ENCODE measurements at regions not wholly inside any gene's neighbourhood (a gene's known extent, or its start where the extent isn't known, plus 50 kb on each side); places are given as distances from the start of the nearest gene placed in this dataset.

DNA sequence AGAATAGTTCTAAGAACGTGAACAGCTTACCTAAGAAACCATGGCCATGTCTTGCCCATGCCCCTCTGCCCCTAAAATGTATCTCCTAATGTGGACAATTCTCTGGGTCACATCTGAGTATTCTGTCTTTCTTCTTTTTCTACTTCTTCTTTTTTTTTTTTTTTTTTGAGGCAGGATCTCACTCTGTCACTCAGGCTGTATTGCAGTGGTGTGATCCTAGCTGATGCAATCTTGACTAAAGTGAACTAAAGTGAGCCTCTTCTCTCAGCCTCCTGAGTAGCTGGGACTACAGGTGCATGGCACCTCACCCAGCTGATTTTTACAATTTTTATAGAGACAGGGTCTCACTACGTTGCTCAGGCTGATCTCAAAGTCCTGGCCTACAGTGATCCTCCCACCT, 204.8 kb upstream of the ZPLD1 start:
- DNase-seq (ENCODE audit: low read depth in 2 of 2) = no peak

DNA sequence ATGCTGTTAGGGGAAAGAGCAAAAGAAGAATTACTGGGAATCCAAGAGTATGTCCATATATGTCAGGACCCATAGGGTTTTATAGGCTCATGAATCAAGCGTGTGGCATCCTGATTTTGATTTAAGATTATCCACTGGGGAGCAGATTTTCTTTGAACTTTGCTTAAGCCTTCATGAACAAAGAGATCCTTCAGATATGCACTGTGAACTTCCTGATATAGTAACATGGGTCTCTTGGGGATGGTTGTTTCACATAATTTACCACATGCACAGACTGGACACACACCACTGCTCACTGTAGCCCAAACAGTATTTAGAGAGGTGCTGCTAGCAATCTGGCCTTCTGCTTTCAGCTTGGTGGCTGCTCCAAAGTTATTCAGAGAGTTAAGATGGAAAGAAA, 200.9 kb upstream of the ZPLD1 start:
- no peak for DNase-seq (ENCODE audit: low read depth in 2 of 2)

DNA sequence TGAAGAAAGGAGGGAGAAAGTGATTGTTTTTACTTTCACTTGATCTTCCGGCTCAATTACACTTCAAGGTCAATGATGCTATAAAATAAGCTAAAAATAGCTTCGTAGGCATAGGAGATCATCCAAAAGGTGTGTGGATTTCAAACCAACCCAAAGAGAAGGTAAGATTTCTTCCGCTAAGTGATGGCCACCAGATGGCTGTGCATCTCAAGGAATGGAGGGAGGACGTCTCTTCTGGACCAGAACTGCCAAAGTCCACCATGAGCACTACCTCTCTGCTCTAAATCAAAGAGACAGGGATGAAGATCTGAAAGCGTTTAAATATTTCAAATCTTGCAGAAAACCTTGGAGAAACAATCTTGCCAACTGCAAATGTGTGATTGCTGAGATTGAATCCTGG, 199.1 kb upstream of the ZPLD1 start:
- no peak for DNase-seq (ENCODE audit: low read depth in 2 of 2)

DNA sequence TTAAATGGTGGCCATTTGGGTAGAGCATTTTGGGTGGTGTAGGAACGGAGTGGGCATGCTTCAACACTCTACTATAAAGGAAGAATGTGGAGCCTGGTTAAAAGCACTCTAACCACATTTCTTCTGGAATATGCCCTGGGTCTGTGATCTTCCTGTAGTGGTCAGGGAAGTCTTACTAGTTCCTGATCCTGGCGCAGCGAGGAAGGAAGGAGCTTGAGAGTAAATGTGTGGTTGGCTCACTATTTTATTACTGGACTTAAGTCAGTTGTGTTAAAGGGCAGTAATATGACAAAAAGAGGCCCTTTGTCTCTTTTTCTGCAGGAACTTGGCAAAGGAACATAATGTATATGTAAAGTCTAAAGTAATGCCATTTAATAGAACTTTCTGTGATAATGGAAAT, 197.6 kb upstream of the ZPLD1 start:
- no peak for DNase-seq (ENCODE audit: low read depth in 2 of 2)

DNA sequence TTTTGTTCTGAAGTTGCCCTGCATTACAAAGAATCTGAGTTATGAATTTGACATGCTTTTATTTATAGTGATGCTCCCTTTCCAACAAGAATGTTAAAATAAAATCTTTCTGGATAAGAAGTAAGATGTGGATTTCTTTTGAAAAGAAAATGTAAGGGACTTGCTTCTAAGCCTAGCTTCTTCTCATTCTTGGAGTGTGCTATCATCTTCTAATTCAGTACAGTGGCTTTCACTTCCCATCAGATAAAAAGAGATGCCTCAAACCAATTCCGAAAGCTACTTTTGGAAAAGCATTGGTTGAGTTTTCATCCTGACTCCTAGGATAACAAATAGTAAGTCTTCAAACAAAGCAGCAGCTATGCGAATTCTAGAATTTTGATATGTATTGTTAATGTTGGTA, 197.0 kb upstream of the ZPLD1 start:
- no peak for DNase-seq (ENCODE audit: low read depth in 2 of 2)

DNA sequence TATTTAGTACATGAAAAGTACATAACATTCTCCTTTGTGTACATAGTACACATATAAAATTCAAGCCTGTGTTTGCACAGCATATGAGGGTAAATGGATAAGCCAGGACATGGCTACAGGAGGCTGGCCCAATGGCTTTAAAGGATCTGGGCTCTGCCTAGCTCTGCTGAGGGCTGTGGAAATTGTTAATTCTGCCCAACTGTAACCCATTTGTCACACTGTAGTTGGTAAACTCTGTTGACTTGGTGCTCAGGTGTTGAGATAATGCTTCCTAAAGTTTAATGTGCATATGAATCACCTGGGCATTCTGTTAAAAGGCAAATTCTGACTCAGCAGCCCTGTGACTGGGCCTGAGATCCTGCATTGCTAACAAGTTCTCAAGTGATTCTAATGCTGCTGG, 196.5 kb upstream of the ZPLD1 start:
- DNase-seq (ENCODE audit: low read depth in 2 of 2) = no peak

DNA sequence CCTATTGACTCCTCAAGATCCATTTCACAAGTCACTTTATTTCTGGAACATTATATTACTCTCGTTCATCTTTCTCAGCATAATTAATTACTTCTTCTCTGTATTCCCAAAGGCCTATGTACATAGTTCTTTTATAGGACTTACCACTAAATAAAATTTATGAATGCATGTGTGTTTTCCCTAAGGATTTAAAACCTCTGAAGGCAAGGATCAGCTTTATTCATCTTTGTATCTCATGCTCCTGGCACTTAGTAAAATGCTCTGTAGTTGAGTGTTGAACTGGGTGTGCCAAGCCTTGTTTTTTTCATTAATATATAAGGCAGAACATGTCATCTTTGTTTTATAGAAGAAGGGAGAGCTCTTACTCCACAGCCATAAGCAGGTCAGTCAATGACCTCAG, 194.1 kb upstream of the ZPLD1 start:
- no peak for DNase-seq (ENCODE audit: low read depth in 2 of 2)

DNA sequence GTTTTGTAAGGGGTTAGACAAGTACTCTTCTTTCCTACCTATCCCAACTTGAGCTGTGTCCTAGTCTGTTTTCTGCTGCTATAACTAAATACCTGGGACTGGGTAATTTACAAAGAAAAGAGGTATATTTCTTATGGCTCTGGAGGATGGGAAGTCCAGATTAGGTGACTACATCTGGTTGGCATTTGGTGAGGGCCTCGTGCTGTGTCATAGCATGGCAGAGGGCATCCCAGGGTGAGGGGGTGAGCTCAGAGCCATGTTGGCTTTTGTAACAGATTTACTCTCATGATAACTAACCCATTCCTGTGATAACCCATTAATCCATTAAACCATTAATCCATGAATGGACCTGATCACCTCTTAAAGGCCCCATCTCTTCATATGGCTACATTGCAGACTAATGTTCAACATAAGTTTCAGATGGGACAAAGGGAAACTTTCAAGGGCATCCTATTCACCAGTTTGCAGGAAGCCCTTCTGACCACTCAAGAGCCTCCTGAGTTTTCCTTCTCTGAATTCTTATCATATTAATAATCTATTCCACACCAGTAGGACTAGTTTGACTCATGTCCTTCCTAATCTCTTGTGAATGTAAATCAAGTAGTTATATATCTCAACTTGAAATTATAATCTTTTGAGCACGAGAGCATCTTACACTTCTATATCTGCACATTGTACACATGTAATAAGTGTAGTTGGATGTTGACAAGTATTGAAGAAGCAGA, 185.7 kb upstream of the ZPLD1 start:
- DNase-seq (ENCODE audit: low read depth in 2 of 2) = no peak

DNA sequence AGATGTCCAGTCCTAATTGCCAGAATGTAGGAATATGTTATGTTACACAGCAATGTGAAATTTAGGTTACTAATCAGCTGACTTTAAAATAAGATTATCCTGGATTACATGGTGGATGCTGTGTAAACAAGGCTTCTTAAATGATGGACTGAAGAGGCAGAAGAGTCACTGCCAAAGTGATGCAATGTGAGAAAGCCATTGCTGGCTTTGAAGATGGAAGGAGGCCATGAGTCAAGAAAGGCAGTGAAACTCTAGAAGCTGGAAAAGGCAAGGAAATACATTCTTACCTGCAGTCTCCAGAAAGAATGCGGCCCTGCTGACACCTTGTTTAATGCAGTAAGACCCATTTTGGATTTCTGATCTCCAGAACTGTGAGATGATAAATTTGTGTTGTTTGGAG, 179.1 kb upstream of the ZPLD1 start:
- no peak for DNase-seq (ENCODE audit: low read depth in 2 of 2)

DNA sequence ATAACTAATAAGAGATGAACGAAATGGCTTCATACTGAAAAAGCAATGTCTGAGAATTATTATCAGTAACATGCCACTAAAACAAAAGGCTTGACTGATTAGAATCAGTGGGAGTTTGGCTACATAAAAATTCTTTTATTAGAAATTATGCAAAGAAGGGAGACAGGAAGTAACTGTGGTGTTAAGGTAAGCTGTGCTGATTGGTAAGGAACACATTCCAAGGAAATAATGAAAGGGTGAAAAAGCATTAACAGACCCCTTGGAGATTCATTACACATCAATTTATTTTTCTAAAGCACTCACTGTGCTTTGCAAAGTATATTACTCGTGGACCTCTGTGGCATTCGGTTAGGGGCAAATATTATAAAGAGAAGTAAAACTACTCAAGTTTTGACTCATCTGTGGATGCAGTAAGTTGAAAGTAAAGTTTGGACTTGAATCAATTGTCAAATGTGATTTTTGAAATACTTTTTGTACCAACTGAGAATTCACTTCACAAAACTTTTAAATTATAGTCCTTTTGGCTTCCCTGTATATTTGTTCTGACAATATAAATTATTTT, 176.1 kb upstream of the ZPLD1 start:
- DNase-seq (ENCODE audit: low read depth in 2 of 2) = no peak

DNA sequence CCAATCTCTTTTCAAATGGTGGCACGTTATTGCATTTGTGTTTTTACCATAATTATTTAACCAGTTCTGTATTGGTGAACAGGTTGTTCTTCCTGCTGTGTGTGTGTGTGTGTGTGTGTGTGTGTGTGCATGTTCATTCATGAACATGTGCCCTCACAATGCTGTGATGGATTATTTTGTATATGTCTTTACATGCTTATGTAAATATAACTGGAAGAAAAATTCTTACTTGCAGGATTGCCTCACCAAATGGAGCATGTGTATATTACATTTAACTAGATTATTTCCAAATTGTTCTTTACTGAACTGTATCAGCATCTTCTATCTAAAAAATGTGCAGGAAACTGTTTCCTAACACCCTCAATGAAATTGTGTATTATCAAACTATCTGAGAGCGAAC, 175.2 kb upstream of the ZPLD1 start:
- no peak for DNase-seq (ENCODE audit: low read depth in 2 of 2)

DNA sequence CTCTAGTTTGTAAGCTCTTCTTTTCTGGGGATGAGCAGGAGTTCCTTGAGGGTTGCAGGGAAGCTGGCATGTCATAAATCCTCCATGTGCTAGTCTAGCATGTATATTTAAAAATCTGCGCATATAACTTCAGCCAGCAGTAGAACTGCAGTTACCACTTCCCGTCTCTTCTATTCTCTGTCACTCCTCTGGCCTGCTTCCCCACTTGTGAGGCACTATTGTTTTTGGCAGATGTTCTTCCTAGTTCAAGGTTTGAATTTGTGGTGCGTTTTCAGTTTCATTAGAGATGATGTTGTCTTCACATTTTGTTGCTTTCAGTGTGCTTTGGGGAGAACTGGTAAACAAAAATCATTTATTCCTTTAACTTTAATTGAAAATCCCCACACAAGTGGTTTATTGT, 169.1 kb upstream of the ZPLD1 start:
- no peak for DNase-seq (ENCODE audit: low read depth in 2 of 2)

DNA sequence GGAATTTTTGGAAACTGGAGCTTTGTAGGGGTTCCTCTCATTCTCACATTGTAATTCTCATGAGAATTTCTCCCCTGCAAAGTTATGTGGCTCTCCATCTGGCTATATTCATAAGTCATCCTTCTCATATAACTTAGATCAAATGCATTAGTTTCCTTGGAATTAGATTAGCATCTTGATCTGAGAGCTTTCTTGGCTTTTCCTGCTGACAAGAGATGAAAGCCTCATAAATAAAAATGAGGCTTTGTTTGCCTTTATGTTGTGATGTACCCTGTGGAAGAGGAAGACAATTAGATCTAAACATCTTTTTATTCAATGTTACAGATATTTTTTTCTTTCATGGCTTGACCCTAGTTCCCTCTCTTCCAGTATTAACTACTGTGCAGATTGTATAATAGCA, 165.4 kb upstream of the ZPLD1 start:
- DNase-seq (ENCODE audit: low read depth in 2 of 2) = no peak

DNA sequence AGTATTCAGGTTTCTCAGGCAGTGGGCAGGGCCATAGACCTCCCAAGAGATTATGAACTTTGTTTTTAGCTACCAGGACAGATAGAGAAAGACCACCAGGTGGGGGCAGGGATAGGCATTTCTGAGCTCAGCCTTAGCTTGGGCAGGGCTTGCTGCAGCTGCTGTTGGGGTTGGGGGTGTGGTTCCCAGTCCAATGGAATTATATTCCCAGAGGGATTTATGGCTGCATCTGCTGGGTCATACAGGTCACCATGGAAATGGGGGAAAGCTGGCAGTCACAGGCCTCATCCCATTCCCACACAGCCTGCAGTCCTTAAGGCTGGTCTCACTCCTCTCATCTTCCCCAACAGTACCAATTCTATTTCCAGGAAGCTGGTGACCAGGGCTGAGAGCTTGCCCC, 144.6 kb upstream of the ZPLD1 start:
- no peak for DNase-seq (ENCODE audit: low read depth in 2 of 2)

DNA sequence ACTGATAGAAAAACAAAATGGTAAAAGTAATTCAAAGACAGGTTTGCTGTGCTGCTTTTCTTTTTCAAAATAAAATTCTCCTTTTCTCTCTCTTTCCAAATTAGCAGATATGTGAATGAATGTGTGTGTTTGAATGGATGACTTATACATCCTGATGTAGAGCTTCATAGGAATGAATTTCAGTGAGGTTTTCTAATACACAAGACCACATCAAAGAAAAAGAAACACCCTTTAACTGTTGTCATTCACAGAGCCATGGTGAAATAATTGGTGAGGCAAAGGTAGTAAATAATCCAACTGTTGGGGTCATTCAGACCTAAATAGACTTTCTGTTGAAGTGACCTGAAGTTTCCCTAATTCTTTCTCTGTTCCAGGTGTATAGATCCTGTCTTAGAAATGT, 139.1 kb upstream of the ZPLD1 start:
- DNase-seq (ENCODE audit: low read depth in 2 of 2) = no peak

DNA sequence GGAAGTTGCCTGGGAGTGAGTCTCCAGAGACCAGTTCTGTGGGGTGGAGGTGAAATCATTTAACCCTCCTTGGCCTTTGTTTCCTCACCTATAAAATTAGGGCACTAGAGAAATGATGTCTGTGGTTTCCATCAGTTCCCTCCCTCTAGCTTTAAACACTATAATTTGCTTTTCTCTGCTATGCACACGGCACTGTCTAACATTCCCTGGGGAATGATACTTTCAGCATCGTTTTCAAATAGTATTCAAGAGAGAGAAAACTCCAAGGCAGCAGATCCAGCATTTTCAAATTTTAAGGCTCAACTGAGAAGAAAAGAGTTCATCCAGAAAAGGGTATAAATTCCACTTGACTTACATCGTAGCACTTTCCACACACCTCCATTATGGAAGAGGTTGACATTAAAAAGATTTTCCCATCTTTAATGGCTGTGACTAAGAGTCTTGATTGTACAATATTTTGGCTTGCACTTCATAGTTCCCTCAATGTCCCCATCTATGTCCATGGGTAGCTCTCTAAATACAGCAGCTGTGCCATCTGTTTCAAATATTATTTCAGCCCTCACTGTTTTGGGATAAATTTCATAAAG, 137.7 kb upstream of the ZPLD1 start:
- no peak for DNase-seq (ENCODE audit: low read depth in 2 of 2)

DNA sequence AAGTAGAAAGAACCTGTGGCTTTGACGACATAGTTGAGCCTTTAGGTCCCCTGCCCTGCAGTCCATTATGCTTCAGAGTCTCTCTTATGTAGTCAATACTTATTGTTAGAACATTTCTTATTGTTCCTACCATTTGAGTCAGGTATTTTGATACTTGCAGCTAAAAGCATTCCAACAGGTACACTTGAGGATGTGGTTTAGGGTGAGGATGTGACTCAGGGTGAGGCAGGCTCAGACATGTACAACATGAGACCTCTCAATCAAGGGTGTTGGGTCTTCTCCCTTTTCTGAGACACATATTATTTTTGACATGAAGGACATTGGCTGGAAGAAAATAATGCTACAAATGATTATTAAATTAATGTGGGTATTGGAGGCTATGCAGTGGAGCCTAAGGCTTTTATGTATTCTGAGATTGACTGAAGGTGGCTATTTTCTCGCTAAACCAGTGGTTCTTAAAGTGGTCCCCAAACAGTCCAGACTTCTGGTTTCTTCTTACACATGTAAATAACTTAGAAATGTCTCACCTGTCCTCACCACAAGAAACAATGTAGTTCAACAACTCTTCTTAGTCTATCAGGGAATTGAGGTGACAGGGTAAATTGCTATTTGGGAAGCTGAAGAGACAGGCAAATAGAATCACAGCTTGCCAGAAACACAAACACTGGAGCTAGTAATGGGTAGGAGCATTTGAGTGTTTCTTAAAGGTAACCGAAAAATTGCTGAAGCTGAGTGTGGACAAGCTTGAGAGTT, 135.5 kb upstream of the ZPLD1 start:
- no peak for DNase-seq (ENCODE audit: low read depth in 2 of 2)

DNA sequence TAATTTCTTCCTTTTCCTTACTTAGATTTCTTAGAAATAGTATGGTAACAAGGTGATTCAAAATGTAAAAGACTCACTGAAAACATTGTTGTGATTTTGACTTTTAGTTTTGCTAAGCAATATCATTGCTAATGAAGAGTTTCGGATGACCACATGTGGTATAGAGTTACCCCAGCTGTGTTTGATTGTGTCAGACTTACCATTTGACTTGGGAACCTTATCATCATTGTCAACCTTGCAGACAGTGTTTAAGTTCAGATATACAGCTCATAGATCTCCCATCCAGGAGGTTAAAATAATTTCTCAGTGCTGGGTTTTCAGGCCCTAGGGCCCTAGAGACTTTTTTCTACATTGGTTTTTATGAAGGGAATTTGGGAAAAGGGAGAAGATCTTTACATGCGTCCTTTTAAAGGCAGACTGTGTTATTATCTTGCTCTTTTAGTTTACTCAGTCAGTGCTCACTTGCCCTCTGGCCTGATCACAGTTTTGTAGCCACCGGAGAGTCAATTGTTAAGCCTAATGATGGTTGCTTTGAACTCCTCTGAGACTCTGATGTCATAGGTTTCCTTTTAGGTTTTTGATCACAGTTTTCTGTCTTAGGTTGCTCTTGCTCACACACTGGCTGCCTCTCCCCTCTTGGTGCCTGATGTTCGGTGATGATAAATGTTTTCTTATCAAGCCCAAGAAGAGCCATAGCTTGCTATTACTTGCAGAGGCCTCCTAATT, 133.5 kb upstream of the ZPLD1 start:
- no peak for DNase-seq (ENCODE audit: low read depth in 2 of 2)

DNA sequence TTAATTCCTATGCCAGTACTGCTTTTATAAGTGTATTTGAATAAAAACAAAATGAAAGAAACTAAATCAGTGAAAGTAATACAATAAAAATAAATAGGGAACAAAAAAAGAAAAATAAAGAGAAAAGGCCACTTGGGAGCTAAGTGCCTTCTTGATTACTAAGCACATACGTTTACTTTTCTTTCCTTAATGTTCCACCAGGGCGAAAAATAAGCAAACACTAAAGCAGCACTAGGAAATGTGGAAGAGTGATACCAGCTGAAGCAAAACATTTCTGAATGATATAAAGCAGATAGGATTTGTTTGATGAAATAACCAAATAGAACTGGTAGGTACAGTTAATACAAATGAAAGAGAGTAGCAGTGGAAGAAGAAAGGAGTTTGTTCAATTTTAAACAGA, 132.8 kb upstream of the ZPLD1 start:
- DNase-seq (ENCODE audit: low read depth in 2 of 2) = no peak

DNA sequence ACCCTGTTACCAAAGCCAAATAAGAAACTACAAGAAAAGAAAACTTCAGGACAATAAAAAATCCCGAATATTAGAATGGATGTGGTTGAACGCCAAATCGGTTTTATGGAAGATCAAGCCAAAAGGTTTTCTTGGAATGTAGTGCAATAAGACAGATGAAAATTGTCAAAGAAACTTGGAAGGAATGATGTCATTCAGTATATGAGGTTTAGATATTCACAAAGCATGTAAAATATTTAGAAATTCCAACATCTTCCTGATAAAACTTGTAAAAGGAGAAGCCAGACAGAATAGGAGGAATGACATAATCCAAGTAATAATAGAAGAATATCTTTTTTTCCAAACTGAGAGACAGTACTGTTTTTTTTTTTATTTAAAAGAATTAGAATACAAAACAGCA, 130.3 kb upstream of the ZPLD1 start:
- no peak for DNase-seq (ENCODE audit: low read depth in 2 of 2)

DNA sequence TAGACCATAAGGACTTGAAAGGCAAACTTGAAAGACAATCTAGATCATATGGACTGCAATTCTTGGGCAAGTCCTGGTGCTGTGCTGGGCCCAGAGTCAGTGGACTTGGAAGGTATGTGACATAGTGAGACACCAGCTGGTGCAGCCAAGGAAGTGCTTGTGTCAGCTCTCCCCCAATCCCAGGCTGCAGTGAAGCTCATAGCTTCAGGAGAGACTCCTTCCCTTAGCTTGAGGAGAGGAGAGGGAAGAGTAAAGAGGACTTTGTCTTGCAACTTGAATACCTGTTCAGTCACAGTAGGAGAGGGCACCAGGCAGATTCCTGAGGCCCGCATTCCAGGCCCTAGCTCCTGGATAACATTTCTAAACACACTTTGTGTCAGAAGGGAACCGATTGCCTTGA, 127.4 kb upstream of the ZPLD1 start:
- no peak for DNase-seq (ENCODE audit: low read depth in 2 of 2)

DNA sequence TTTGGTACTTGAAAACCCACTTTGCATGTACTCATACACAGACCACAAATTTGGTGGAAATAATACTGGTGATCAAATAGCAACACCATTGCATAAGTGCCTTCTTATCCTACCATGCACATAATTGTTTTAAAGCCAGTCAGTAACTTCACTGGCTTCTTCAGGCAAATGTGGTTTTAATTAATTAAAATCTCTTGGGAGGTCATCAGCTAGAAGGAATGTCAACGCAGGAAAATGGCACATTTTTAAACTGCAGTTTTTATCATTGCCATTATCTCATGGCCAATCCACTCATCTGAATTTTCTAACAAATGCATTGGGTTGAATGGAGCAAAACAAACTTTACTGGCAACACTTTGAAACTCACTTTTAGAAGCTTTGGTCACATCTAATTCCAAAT, 105.7 kb upstream of the ZPLD1 start:
- DNase-seq (ENCODE audit: low read depth in 2 of 2) = no peak
